ENCODE measurements at regions not wholly inside any gene's neighbourhood (a gene's known extent, or its start where the extent isn't known, plus 50 kb on each side); places are given as distances from the start of the nearest gene placed in this dataset.

DNA sequence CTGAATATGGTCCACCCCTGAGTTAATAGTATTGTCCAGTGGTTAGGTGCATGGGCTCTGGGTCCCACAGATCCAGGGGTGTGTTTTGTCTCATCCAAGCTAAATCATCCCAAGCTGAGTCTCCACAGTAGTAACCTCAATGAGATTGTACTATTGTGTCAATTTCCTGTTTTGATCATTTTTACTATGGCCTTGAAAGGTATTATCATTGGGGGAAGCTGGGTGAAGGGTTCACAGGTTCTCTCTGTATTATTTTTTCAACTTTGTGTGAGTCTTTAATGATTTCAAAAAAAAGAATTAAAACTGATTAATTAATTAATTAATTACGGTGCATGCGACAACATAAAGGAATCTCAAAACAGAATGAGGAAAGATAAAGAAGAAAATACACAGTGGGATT lies 266.1 kb downstream of the MN1 start:
- no peak for DNase-seq (ENCODE audit: low read depth in 1 of 2, low spot score in 2 of 2)

More for the DNA sequence above, 266.1 kb downstream of the MN1 start:
- no peak overlapping the region for H3K4me3 ChIP-seq (ENCODE audit: extremely low read depth in 1 of 4, insufficient read depth in 2 of 4, low read depth in 3 of 4, low read length in 4 of 4)
- no peak for FAIRE-seq
- no peak overlapping the region for H3K18ac ChIP-seq (ENCODE audit: extremely low read depth, low read length)
- 90% methylated on average over 2 of the region's 2 CpGs; no CpG with 5 or more reads in 1 of the 2 experiments for WGBS, 2 experiments (ENCODE audit: extremely low coverage in 1 of 2, insufficient coverage in 1 of 2, insufficient read length in 1 of 2, insufficient replicate concordance in 2 of 2, low coverage in 1 of 2, low lambda C conversion rate in 2 of 2, missing lambda C conversion rate in 1 of 2)
- no peak overlapping the region for H3K23ac ChIP-seq (ENCODE audit: insufficient read length)
- ChIA-PET POLR2A (ENCODE audit: partially characterized antibody) (no interaction called here), CTCF (ENCODE audit: partially characterized antibody) (interaction anchor here (0.6 to 1.0 kb wide), 2 partner anchors 50 to 130 kb away, joined by 3 read pairs; no protein-coding TSS in a partner anchor)
- no peak overlapping the region for H3K4ac ChIP-seq (replicated peaks; ENCODE audit: insufficient read length, low read depth, low read length)
- H3K4me1 ChIP-seq (replicated peaks in 1 of 4; ENCODE audit: control insufficient read depth in 3 of 4, insufficient read depth in 4 of 4, low read length in 3 of 4): peaks cover 0 to 6% (median 3%) of the 10 kb centered on the region in 4 experiments; a peak in 2 of 7 replicates
- H3K56ac ChIP-seq (replicated peaks; ENCODE audit: insufficient read length, low read depth, low read length): no peak overlapping the region
- H3K27me3 ChIP-seq (replicated peaks in 1 of 4; ENCODE audit: control insufficient read depth in 3 of 4, extremely low read depth in 1 of 4, insufficient read depth in 3 of 4, low read length in 3 of 4): no peaks in the 10 kb centered on the region; a peak in 1 of 7 replicates
- no peak overlapping the region for H2AFZ ChIP-seq (ENCODE audit: low read length)
- no peak overlapping the region for H2BK12ac ChIP-seq (ENCODE audit: low read depth, low read length)
- no peak overlapping the region for H2BK15ac ChIP-seq (ENCODE audit: low read length)
- no peaks in the 10 kb centered on the region for H3K23me2 ChIP-seq (ENCODE audit: low read depth, low read length)
- no peak overlapping the region for H3K27ac ChIP-seq (ENCODE audit: low read depth, low read length)
- H2BK5ac ChIP-seq (ENCODE audit: low read depth, low read length): no peak overlapping the region
- no peaks in the 10 kb centered on the region for H3K79me2 ChIP-seq (ENCODE audit: control insufficient read depth in 1 of 2, insufficient read depth in 2 of 2, low read length in 2 of 2)
- no peak for TF ChIP-seq RFX5 (IDR thresholded peaks at IDR 0.05; ENCODE audit: borderline replicate concordance, low read depth, low read length)
- no peak overlapping the region for H2BK20ac ChIP-seq (ENCODE audit: low read length)
- H3K9me3 ChIP-seq (ENCODE audit: insufficient read depth in 2 of 2, low read depth in 1 of 2, low read length in 1 of 2): no peaks in the 10 kb centered on the region
- H4K20me1 ChIP-seq (replicated peaks in 1 of 2; ENCODE audit: control insufficient read depth in 1 of 2, insufficient read depth in 2 of 2, low read length in 2 of 2): no peaks in the 10 kb centered on the region
- no peak overlapping the region for H2AK5ac ChIP-seq (ENCODE audit: low read depth, low read length)
- no peak overlapping the region for H3K14ac ChIP-seq (ENCODE audit: insufficient read length)
- no peaks in the 10 kb centered on the region for H3K79me1 ChIP-seq (ENCODE audit: low read depth, low read length)
- no peak overlapping the region for H4K8ac ChIP-seq (ENCODE audit: extremely low read depth, insufficient read depth, low read length)
- no peak overlapping the region for H3K4me2 ChIP-seq (ENCODE audit: insufficient read depth in 1 of 2, low read depth in 2 of 2, low read length in 2 of 2)
- H2BK120ac ChIP-seq (replicated peaks; ENCODE audit: low read depth, low read length): no peak overlapping the region
- H4K5ac ChIP-seq (ENCODE audit: insufficient read length, low read depth, low read length): no peak overlapping the region
- H4K91ac ChIP-seq (replicated peaks; ENCODE audit: insufficient read length, low read length): no peak overlapping the region
- H3K36me3 ChIP-seq (ENCODE audit: control insufficient read depth in 2 of 4, insufficient read depth in 4 of 4, low read length in 3 of 4): no peaks in the 10 kb centered on the region
- no peak overlapping the region for H3K9ac ChIP-seq (replicated peaks in 1 of 4; ENCODE audit: extremely low read depth in 1 of 4, low read depth in 3 of 4, low read length in 3 of 4)

Measured in H1 (cell line).